ENCODE measurements at regions not wholly inside any gene's neighbourhood (a gene's known extent, or its start where the extent isn't known, plus 50 kb on each side); places are given as distances from the start of the nearest gene placed in this dataset.

- DNase-seq (ENCODE audit: extremely low read depth, low read depth, low spot score): no peak
These were observed 256.9 kb downstream of the NDUFA10 start for GRCh38 chr2:239768031-239768790.

- no peak for DNase-seq (ENCODE audit: extremely low read depth, low read depth, low spot score)
These were observed 257.9 kb downstream of the NDUFA10 start for GRCh38 chr2:239767021-239767905.

- DNase-seq (ENCODE audit: extremely low read depth, low read depth, low spot score): no peak
These were observed 259.2 kb downstream of the NDUFA10 start for GRCh38 chr2:239765911-239766310.

- no peak for DNase-seq (ENCODE audit: extremely low read depth, low read depth, low spot score)
These were observed 259.9 kb downstream of the NDUFA10 start for GRCh38 chr2:239765076-239765845.

GRCh38 chr2:239763433-239764097, 261.6 kb downstream of the NDUFA10 start:
- no peak for DNase-seq (ENCODE audit: extremely low read depth, low read depth, low spot score)

- DNase-seq (ENCODE audit: extremely low read depth, low read depth, low spot score): no peak
These were observed 262.4 kb downstream of the NDUFA10 start for GRCh38 chr2:239762655-239763269.

- DNase-seq (ENCODE audit: extremely low read depth, low read depth, low spot score): no peak
These were observed 263.0 kb downstream of the NDUFA10 start for GRCh38 chr2:239762106-239762505.

- no peak for DNase-seq (ENCODE audit: extremely low read depth, low read depth, low spot score)
These were observed 264.5 kb downstream of the NDUFA10 start for GRCh38 chr2:239760596-239760995.

- no peak for DNase-seq (ENCODE audit: extremely low read depth, low read depth, low spot score)
These were observed 266.8 kb downstream of the NDUFA10 start for GRCh38 chr2:239758279-239758877.

- no peak for DNase-seq (ENCODE audit: extremely low read depth, low read depth, low spot score)
These were observed 268.1 kb downstream of the NDUFA10 start for GRCh38 chr2:239756790-239757760.

- no peak for DNase-seq (ENCODE audit: extremely low read depth, low read depth, low spot score)
These were observed 268.9 kb downstream of the NDUFA10 start for GRCh38 chr2:239756031-239756789.

GRCh38 chr2:239753401-239753837, 271.7 kb downstream of the NDUFA10 start:
- DNase-seq (ENCODE audit: extremely low read depth, low read depth, low spot score): no peak

- no peak for DNase-seq (ENCODE audit: extremely low read depth, low read depth, low spot score)
These were observed 272.2 kb downstream of the NDUFA10 start for GRCh38 chr2:239752951-239753350.

GRCh38 chr2:239751679-239752355, 273.3 kb downstream of the NDUFA10 start:
- DNase-seq (ENCODE audit: extremely low read depth, low read depth, low spot score): no peak

- DNase-seq (ENCODE audit: extremely low read depth, low read depth, low spot score): no peak
These were observed 274.0 kb downstream of the NDUFA10 start for GRCh38 chr2:239750929-239751678.

GRCh38 chr2:239750045-239750835, 274.9 kb downstream of the NDUFA10 start:
- no peak for DNase-seq (ENCODE audit: extremely low read depth, low read depth, low spot score)

All from glomerular endothelial cell (primary cell).